ENCODE measurements at regions not wholly inside any gene's neighbourhood (a gene's known extent, or its start where the extent isn't known, plus 50 kb on each side); places are given as distances from the start of the nearest gene placed in this dataset.

DNA sequence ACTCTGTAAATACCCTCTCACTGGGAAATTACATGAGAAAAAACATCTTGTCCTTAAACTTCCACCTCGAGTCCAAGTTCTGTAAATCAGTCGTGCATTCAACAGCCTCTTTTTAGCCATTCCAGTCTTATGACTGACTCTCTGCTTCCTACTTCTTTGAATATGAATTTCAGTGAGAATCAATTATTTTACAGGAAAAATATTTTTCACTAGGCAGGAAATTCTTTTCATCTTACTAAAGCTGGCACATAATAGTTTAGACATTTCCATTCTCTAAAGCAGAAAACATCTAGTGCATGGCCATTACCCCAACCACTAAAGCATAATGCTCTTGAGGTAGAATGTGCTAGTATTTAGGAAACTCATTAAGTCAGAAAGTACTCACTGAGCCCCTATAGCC is 565.7 kb upstream of the FAT1 start:
- H3K27me3 Mint-ChIP-seq (ENCODE audit: insufficient read depth, low read depth) = no peaks in the 10 kb centered on the region

DNA sequence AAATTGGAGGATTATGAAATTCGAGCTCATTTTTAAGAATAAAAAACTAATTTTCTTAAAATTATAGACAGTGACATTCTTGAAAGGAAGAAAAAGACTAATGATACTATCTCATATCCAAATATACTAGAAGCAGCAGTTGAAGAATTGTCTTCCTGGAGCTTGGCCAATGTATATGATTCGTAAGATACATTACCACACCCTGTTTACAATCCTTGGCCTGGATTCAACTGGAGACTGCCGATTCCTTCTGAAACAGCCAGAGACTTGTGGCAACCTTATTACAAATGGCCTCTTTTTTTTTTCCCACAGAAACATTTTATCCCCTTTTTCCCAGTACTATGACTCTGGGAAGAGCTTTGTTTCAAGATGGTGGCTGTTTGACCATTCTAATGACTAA is 571.2 kb upstream of the FAT1 start:
- H2AFZ ChIP-seq (replicated peaks) = no peak overlapping the region

More for the DNA sequence above, 565.7 kb upstream of the FAT1 start:
- no peaks in the 10 kb centered on the region for H4K20me1 ChIP-seq (ENCODE audit: low read depth)
- no peaks in the 10 kb centered on the region for H3K79me2 ChIP-seq (ENCODE audit: low read depth)
- TF ChIP-seq, protein P1, sequence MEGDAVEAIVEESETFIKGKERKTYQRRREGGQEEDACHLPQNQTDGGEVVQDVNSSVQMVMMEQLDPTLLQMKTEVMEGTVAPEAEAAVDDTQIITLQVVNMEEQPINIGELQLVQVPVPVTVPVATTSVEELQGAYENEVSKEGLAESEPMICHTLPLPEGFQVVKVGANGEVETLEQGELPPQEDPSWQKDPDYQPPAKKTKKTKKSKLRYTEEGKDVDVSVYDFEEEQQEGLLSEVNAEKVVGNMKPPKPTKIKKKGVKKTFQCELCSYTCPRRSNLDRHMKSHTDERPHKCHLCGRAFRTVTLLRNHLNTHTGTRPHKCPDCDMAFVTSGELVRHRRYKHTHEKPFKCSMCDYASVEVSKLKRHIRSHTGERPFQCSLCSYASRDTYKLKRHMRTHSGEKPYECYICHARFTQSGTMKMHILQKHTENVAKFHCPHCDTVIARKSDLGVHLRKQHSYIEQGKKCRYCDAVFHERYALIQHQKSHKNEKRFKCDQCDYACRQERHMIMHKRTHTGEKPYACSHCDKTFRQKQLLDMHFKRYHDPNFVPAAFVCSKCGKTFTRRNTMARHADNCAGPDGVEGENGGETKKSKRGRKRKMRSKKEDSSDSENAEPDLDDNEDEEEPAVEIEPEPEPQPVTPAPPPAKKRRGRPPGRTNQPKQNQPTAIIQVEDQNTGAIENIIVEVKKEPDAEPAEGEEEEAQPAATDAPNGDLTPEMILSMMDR (IDR thresholded peaks at IDR 0.05) = no peak
- no peak for TF ChIP-seq EZH2phosphoT487 (IDR thresholded peaks at IDR 0.05)
- TF ChIP-seq EZH2 (IDR thresholded peaks at IDR 0.05) = no peak
- no peak overlapping the region for H3K27ac Mint-ChIP-seq
- H3K4me2 ChIP-seq = no peak overlapping the region
- no peaks in the 10 kb centered on the region for H3K27me3 ChIP-seq
- no peak overlapping the region for H3K9ac ChIP-seq
- peaks cover 2% of the 10 kb centered on the region for H3K36me3 Mint-ChIP-seq
- no peak overlapping the region for H3K4me3 Mint-ChIP-seq
- H3K27ac ChIP-seq = no peak overlapping the region
- no peak for DNase-seq (ENCODE audit: low spot score)
- no peaks in the 10 kb centered on the region for H3F3A ChIP-seq (ENCODE audit: low read depth)
- H2AFZ ChIP-seq (replicated peaks) = no peak overlapping the region
- H3K36me3 ChIP-seq = no peaks in the 10 kb centered on the region
- no peak overlapping the region for H3K4me3 ChIP-seq
- peaks cover 4% of the 10 kb centered on the region for H3K9me3 Mint-ChIP-seq
- H3K4me1 Mint-ChIP-seq = no peaks in the 10 kb centered on the region
- no peaks in the 10 kb centered on the region for H3K9me3 ChIP-seq (ENCODE audit: low read depth)
- H3K4me1 ChIP-seq = no peaks in the 10 kb centered on the region

DNA sequence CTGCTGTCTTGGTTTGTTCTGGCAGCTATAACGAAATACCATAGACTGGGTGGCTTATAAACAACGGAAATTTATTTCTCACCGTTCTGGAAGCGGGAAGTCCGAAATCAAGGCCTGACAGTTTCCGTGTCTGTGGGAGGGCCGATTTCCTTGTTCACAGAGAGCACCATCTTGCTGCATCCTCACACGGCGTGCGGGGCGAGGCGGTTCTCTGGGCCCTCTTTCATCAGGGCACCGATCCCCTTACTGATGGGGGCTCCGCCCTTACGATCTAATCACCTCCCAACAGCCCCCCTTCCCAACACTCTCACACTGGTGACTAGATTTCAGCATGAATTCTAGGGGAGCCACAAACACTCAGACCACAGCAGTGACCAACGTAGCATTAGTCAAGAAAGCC is 578.3 kb upstream of the FAT1 start:
- no peak overlapping the region for H3K27ac ChIP-seq
- no peaks in the 10 kb centered on the region for H3K36me3 Mint-ChIP-seq
- H3K79me2 ChIP-seq (ENCODE audit: low read depth) = no peaks in the 10 kb centered on the region
- no peaks in the 10 kb centered on the region for H4K20me1 ChIP-seq (ENCODE audit: low read depth)
- DNase-seq (ENCODE audit: low spot score) = no peak
- H3K9me3 Mint-ChIP-seq = peaks cover 3% of the 10 kb centered on the region
- H3K27ac Mint-ChIP-seq = no peak overlapping the region
- no peaks in the 10 kb centered on the region for H3F3A ChIP-seq (ENCODE audit: low read depth)
- no peaks in the 10 kb centered on the region for H3K9me3 ChIP-seq (ENCODE audit: low read depth)
- H3K4me3 Mint-ChIP-seq = no peak overlapping the region
- no peaks in the 10 kb centered on the region for H3K36me3 ChIP-seq
- peaks cover 2% of the 10 kb centered on the region for H3K27me3 Mint-ChIP-seq (ENCODE audit: insufficient read depth, low read depth)
- H3K4me3 ChIP-seq = no peak overlapping the region
- H3K9ac ChIP-seq = no peak overlapping the region
- no peak overlapping the region for H2AFZ ChIP-seq (replicated peaks)
- H3K4me2 ChIP-seq = no peak overlapping the region
- no peak for TF ChIP-seq EZH2phosphoT487 (IDR thresholded peaks at IDR 0.05)
- no peak for TF ChIP-seq EZH2 (IDR thresholded peaks at IDR 0.05)
- TF ChIP-seq, protein P1 (IDR thresholded peaks at IDR 0.05) = no peak
- H3K27me3 ChIP-seq = no peaks in the 10 kb centered on the region
- no peaks in the 10 kb centered on the region for H3K4me1 ChIP-seq
- H3K4me1 Mint-ChIP-seq = peaks cover 2% of the 10 kb centered on the region

More for the DNA sequence above, 571.2 kb upstream of the FAT1 start:
- Mint-ChIP-seq H3K4me3 (no peak overlapping the region), H3K27me3 (ENCODE audit: insufficient read depth, low read depth) (peaks cover 2% of the 10 kb centered on the region), H3K27ac (no peak overlapping the region), H3K4me1 (no peaks in the 10 kb centered on the region), H3K9me3 (peaks cover 19% of the 10 kb centered on the region), H3K36me3 (peaks cover 2% of the 10 kb centered on the region)
- no peaks in the 10 kb centered on the region for H3K27me3 ChIP-seq
- H3K9me3 ChIP-seq (ENCODE audit: low read depth) = no peaks in the 10 kb centered on the region
- TF ChIP-seq, protein P1 (IDR thresholded peaks at IDR 0.05) = no peak
- TF ChIP-seq EZH2 (IDR thresholded peaks at IDR 0.05) = no peak
- TF ChIP-seq EZH2phosphoT487 (IDR thresholded peaks at IDR 0.05) = no peak
- H3K4me1 ChIP-seq = no peaks in the 10 kb centered on the region
- H3K27ac ChIP-seq = no peak overlapping the region
- no peaks in the 10 kb centered on the region for H3K79me2 ChIP-seq (ENCODE audit: low read depth)
- no peak overlapping the region for H3K4me2 ChIP-seq
- H3K9ac ChIP-seq = no peak overlapping the region
- H3F3A ChIP-seq (ENCODE audit: low read depth) = no peaks in the 10 kb centered on the region
- H4K20me1 ChIP-seq (ENCODE audit: low read depth) = no peaks in the 10 kb centered on the region
- no peak for DNase-seq (ENCODE audit: low spot score)
- H3K4me3 ChIP-seq = no peak overlapping the region
- no peaks in the 10 kb centered on the region for H3K36me3 ChIP-seq

All from neural progenitor cell (in vitro differentiated cells).